Osteocyte (in vitro differentiated cells): ENCODE measurements at regions not wholly inside any gene's neighbourhood (a gene's known extent, or its start where the extent isn't known, plus 50 kb on each side); places are given as distances from the start of the nearest gene placed in this dataset.

ENCODE experiments used
- DNase-seq: peaks from one replicate; pipeline ENCODE4 v3.0.0; 2021; ENCODE audit warnings: mixed read lengths; ENCODE audit not compliant: unreplicated experiment; ENCODE audit errors: extremely low spot score
- H3K27ac Mint-ChIP-seq: one replicate; pipeline ENCODE4 v1.8.0; 2021; ENCODE audit warnings: mild to moderate bottlenecking, mixed read lengths; ENCODE audit not compliant: unreplicated experiment
- H3K27me3 Mint-ChIP-seq: one replicate; pipeline ENCODE4 v1.8.0; 2021; ENCODE audit warnings: mixed read lengths; ENCODE audit not compliant: unreplicated experiment
- H3K36me3 Mint-ChIP-seq: one replicate; pipeline ENCODE4 v1.8.0; 2021; ENCODE audit warnings: mixed read lengths; ENCODE audit not compliant: unreplicated experiment
- H3K4me1 Mint-ChIP-seq: one replicate; pipeline ENCODE4 v1.8.0; 2021; ENCODE audit warnings: mixed read lengths; ENCODE audit not compliant: unreplicated experiment
- H3K4me3 Mint-ChIP-seq: one replicate; pipeline ENCODE4 v1.8.0; 2021; ENCODE audit warnings: mild to moderate bottlenecking, moderate library complexity, mixed read lengths; ENCODE audit not compliant: unreplicated experiment
- H3K9me3 Mint-ChIP-seq: one replicate; pipeline ENCODE4 v1.8.0; 2021; ENCODE audit warnings: mixed read lengths; ENCODE audit not compliant: unreplicated experiment
- CTCF ChIP-seq: fragments of 200-600 bp; sonication (generic); IDR thresholded peaks from 2 replicates; pipeline ENCODE4 v1.5.0; 2021; ENCODE audit warnings: antibody characterized with exemption, mild to moderate bottlenecking, moderate library complexity

- no peaks in the 10 kb centered on the region for H3K9me3 Mint-ChIP-seq
- no peak for TF ChIP-seq CTCF
- no peaks in the 10 kb centered on the region for H3K27me3 Mint-ChIP-seq
- H3K4me3 Mint-ChIP-seq, result no peak overlapping the region
- H3K4me1 Mint-ChIP-seq, result peaks cover 2% of the 10 kb centered on the region
- no peak for DNase-seq
- no peak overlapping the region for H3K27ac Mint-ChIP-seq
- no peaks in the 10 kb centered on the region for H3K36me3 Mint-ChIP-seq
Observed at GRCh38 chr7:17166824-17167379, 131.6 kb upstream of the AHR start.

GRCh38 chr7:17168416-17168815 lies 130.0 kb upstream of the AHR start:
- Mint-ChIP-seq H3K27me3 (no peaks in the 10 kb centered on the region), H3K9me3 (peaks cover 11% of the 10 kb centered on the region), H3K4me1 (peaks cover 2% of the 10 kb centered on the region), H3K4me3 (no peak overlapping the region), H3K36me3 (peaks cover 3% of the 10 kb centered on the region), H3K27ac (no peak overlapping the region)
- TF ChIP-seq CTCF, result no peak
- DNase-seq, result no peak

GRCh38 chr7:17171427-17171826 lies 127.0 kb upstream of the AHR start:
- no peak for DNase-seq
- H3K27ac Mint-ChIP-seq, result no peak overlapping the region
- no peak for TF ChIP-seq CTCF
- H3K27me3 Mint-ChIP-seq, result no peaks in the 10 kb centered on the region
- no peak overlapping the region for H3K4me3 Mint-ChIP-seq
- H3K36me3 Mint-ChIP-seq, result peaks cover 3% of the 10 kb centered on the region
- H3K4me1 Mint-ChIP-seq, result peaks cover 1% of the 10 kb centered on the region
- H3K9me3 Mint-ChIP-seq, result peaks cover 17% of the 10 kb centered on the region

GRCh38 chr7:17176371-17177032 lies 122.0 kb upstream of the AHR start:
- no peak overlapping the region for H3K27ac Mint-ChIP-seq
- H3K4me1 Mint-ChIP-seq, result peaks cover 23% of the 10 kb centered on the region
- DNase-seq, result no peak
- TF ChIP-seq CTCF, result no peak
- H3K36me3 Mint-ChIP-seq, result peaks cover 3% of the 10 kb centered on the region
- no peaks in the 10 kb centered on the region for H3K27me3 Mint-ChIP-seq
- H3K9me3 Mint-ChIP-seq, result peaks cover 17% of the 10 kb centered on the region
- no peak overlapping the region for H3K4me3 Mint-ChIP-seq

- no peak for DNase-seq
- no peak overlapping the region for H3K4me3 Mint-ChIP-seq
- H3K4me1 Mint-ChIP-seq, result peaks cover 26% of the 10 kb centered on the region
- no peak overlapping the region for H3K27ac Mint-ChIP-seq
- no peak for TF ChIP-seq CTCF
- peaks cover 5% of the 10 kb centered on the region for H3K9me3 Mint-ChIP-seq
- H3K27me3 Mint-ChIP-seq, result no peaks in the 10 kb centered on the region
- no peaks in the 10 kb centered on the region for H3K36me3 Mint-ChIP-seq
Observed at GRCh38 chr7:17178545-17178944, 119.9 kb upstream of the AHR start.
